ENCODE measurements at regions not wholly inside any gene's neighbourhood (a gene's known extent, or its start where the extent isn't known, plus 50 kb on each side); places are given as distances from the start of the nearest gene placed in this dataset.

- TF ChIP-seq IRF3 (IDR thresholded peaks at IDR 0.05; ENCODE audit: low read depth, low read length) (no peak), MXI1 (IDR thresholded peaks at IDR 0.05; ENCODE audit: low read depth, low read length) (no peak), NFIC (IDR thresholded peaks at IDR 0.05; ENCODE audit: borderline replicate concordance) (no peak), YY1 (IDR thresholded peaks at IDR 0.05; ENCODE audit: low read depth) (no peak)
Measured at GRCh38 chr11:27596802-27597201, 90.2 kb upstream of the LIN7C start (continued).

- no peaks in the 10 kb centered on the region for H3K9me3 ChIP-seq
Measured at GRCh38 chr11:27596388-27596787, 89.8 kb upstream of the LIN7C start.

GRCh38 chr11:27592098-27592780, 85.7 kb upstream of the LIN7C start:
- H3K9me2 ChIP-seq = no peaks in the 10 kb centered on the region
- ChIA-PET POLR2A (no interaction called here), CTCF (no interaction called here)
- no peak overlapping the region for H2AFZ ChIP-seq (ENCODE audit: low read depth)
- H3K9ac ChIP-seq = no peak overlapping the region
- TF ChIP-seq SIN3A (IDR thresholded peaks at IDR 0.05; ENCODE audit: borderline replicate concordance, low read depth, low read length) = no peak
- TF ChIP-seq RXRA (IDR thresholded peaks at IDR 0.05; ENCODE audit: borderline replicate concordance, low read depth) = no peak
- TF ChIP-seq GABPA (IDR thresholded peaks at IDR 0.05; ENCODE audit: low read depth) = no peak
- TF ChIP-seq, protein P1, sequence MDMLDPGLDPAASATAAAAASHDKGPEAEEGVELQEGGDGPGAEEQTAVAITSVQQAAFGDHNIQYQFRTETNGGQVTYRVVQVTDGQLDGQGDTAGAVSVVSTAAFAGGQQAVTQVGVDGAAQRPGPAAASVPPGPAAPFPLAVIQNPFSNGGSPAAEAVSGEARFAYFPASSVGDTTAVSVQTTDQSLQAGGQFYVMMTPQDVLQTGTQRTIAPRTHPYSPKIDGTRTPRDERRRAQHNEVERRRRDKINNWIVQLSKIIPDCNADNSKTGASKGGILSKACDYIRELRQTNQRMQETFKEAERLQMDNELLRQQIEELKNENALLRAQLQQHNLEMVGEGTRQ (IDR thresholded peaks at IDR 0.05; ENCODE audit: borderline replicate concordance, low read depth, low read length) = no peak
- no peak for TF ChIP-seq NFIC (IDR thresholded peaks at IDR 0.05; ENCODE audit: borderline replicate concordance)
- TF ChIP-seq ZBTB33 (IDR thresholded peaks at IDR 0.05; ENCODE audit: borderline replicate concordance, low read depth) = no peak
- TF ChIP-seq POLR2AphosphoS5 (IDR thresholded peaks at IDR 0.05; ENCODE audit: low read depth, low read length) = no peak
- no peak for TF ChIP-seq ELF1 (IDR thresholded peaks at IDR 0.05)
- TF ChIP-seq RCOR1 (IDR thresholded peaks at IDR 0.05; ENCODE audit: low read length) = no peak
- no peak for TF ChIP-seq MXI1 (IDR thresholded peaks at IDR 0.05; ENCODE audit: low read depth, low read length)
- no peaks in the 10 kb centered on the region for H3K79me2 ChIP-seq (ENCODE audit: insufficient read depth)
- H3K27me3 ChIP-seq (ENCODE audit: insufficient read depth) = no peaks in the 10 kb centered on the region
- H3F3A ChIP-seq (replicated peaks; ENCODE audit: insufficient read depth) = no peaks in the 10 kb centered on the region
- H3K27ac ChIP-seq (ENCODE audit: low read depth in 2 of 2, low read length in 1 of 2) = no peak overlapping the region
- no peak for DNase-seq
- H3K4me2 ChIP-seq = no peak overlapping the region
- no peaks in the 10 kb centered on the region for H3K36me3 ChIP-seq (replicated peaks in 1 of 2; ENCODE audit: control insufficient read depth in 1 of 2, insufficient read depth in 2 of 2, low read length in 1 of 2)
- no peaks in the 10 kb centered on the region for H4K20me1 ChIP-seq (ENCODE audit: insufficient read depth)
- no peak overlapping the region for H3K4me3 ChIP-seq (ENCODE audit: low read depth in 2 of 2, low read length in 1 of 2)
- H3K4me1 ChIP-seq (ENCODE audit: control insufficient read depth in 1 of 2, insufficient read depth in 2 of 2, low read depth in 1 of 2, low read length in 1 of 2) = no peaks in the 10 kb centered on the region
- no peaks in the 10 kb centered on the region for H3K9me3 ChIP-seq

More at GRCh38 chr11:27596388-27596787, 89.8 kb upstream of the LIN7C start:
- Histone ChIP-seq H3K36me3 (replicated peaks in 1 of 2; ENCODE audit: control insufficient read depth in 1 of 2, insufficient read depth in 2 of 2, low read length in 1 of 2) (no peaks in the 10 kb centered on the region), H3K27ac (ENCODE audit: low read depth in 2 of 2, low read length in 1 of 2) (no peak overlapping the region), H3K4me2 (no peak overlapping the region), H2AFZ (ENCODE audit: low read depth) (no peak overlapping the region), H3K79me2 (ENCODE audit: insufficient read depth) (no peaks in the 10 kb centered on the region), H3K4me3 (ENCODE audit: low read depth in 2 of 2, low read length in 1 of 2) (no peak overlapping the region), H3K4me1 (ENCODE audit: control insufficient read depth in 1 of 2, insufficient read depth in 2 of 2, low read depth in 1 of 2, low read length in 1 of 2) (no peaks in the 10 kb centered on the region), H3K27me3 (ENCODE audit: insufficient read depth) (no peaks in the 10 kb centered on the region), H4K20me1 (ENCODE audit: insufficient read depth) (no peaks in the 10 kb centered on the region), H3K9ac (no peak overlapping the region), H3F3A (replicated peaks; ENCODE audit: insufficient read depth) (no peaks in the 10 kb centered on the region), H3K9me2 (no peaks in the 10 kb centered on the region)
- 73% methylated on average over 4 of the region's 4 CpGs for WGBS (ENCODE audit: low lambda C conversion rate)
- POLR2A ChIA-PET = no interaction called here
- no peak for DNase-seq
- TF ChIP-seq RAD21 (IDR thresholded peaks at IDR 0.05; ENCODE audit: low read length) = no peak
- TF ChIP-seq RXRA (IDR thresholded peaks at IDR 0.05; ENCODE audit: borderline replicate concordance, low read depth) = no peak
- no peak for TF ChIP-seq TCF12 (IDR thresholded peaks at IDR 0.05)
- CTCF ChIA-PET = no interaction called here

All from SK-N-SH (cell line).